Suprapubic skin (tissue), 4 donors: ENCODE measurements at regions not wholly inside any gene's neighbourhood (a gene's known extent, or its start where the extent isn't known, plus 50 kb on each side); places are given as distances from the start of the nearest gene placed in this dataset.

Source experiments
- CTCF ChIP-seq, 2 donors: fragments of 200-600 bp in 1 of 2; fragments of 450-650 bp in 1 of 2; sonication (generic) in 1 of 2; IDR thresholded peaks; one replicate each; pipeline ENCODE4 v1.5.1; 2016 to 2019; ENCODE audit warnings: antibody characterized with exemption in 2 of 2, mild to moderate bottlenecking in 1 of 2, moderate library complexity in 1 of 2
- EP300 ChIP-seq: sonication (generic); formaldehyde crosslinking; IDR thresholded peaks from one replicate; pipeline ENCODE4 v1.6.1; 2017; ENCODE audit warnings: antibody characterized with exemption
- POLR2AphosphoS5 ChIP-seq, 3 donors: sonication (generic); formaldehyde crosslinking; IDR thresholded peaks; one replicate each; pipeline ENCODE4 v1.6.1; 2017; ENCODE audit warnings: antibody characterized with exemption in 3 of 3

- no peak for TF ChIP-seq CTCF (IDR thresholded peaks at IDR 0.05)
- no peak for TF ChIP-seq POLR2AphosphoS5 (IDR thresholded peaks at IDR 0.05)
- TF ChIP-seq EP300 = no peak
Observed at GRCh38 chr2:56478027-56478426, 294.2 kb downstream of the CCDC85A start.
